ENCODE measurements at regions not wholly inside any gene's neighbourhood (a gene's known extent, or its start where the extent isn't known, plus 50 kb on each side); places are given as distances from the start of the nearest gene placed in this dataset.

DNA sequence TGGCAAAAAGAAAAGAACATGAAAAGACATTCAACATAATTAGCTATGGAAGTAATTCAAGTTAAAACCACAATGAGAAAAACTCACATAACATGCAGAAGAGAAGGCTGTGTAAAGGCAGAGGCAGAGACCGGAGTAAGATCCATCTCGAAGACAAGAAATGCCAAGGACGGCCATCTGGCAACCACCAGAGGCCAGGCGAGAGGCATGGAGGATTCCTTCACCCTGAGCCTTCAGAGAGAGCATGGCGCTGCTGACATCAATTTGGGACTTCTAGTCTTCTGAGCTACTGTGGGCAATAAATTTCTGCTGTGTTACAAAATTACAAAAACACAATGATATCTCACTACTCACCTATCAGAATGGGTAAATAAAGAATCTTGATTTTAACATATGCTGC lies 381.0 kb downstream of the TSHZ3 start:
- TF ChIP-seq POLR2A (IDR thresholded peaks at IDR 0.05) = no peak
- TF ChIP-seq, protein P1, sequence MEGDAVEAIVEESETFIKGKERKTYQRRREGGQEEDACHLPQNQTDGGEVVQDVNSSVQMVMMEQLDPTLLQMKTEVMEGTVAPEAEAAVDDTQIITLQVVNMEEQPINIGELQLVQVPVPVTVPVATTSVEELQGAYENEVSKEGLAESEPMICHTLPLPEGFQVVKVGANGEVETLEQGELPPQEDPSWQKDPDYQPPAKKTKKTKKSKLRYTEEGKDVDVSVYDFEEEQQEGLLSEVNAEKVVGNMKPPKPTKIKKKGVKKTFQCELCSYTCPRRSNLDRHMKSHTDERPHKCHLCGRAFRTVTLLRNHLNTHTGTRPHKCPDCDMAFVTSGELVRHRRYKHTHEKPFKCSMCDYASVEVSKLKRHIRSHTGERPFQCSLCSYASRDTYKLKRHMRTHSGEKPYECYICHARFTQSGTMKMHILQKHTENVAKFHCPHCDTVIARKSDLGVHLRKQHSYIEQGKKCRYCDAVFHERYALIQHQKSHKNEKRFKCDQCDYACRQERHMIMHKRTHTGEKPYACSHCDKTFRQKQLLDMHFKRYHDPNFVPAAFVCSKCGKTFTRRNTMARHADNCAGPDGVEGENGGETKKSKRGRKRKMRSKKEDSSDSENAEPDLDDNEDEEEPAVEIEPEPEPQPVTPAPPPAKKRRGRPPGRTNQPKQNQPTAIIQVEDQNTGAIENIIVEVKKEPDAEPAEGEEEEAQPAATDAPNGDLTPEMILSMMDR (IDR thresholded peaks at IDR 0.05) = no peak

All from prostate gland (tissue), 2 donors.